ENCODE measurements at regions not wholly inside any gene's neighbourhood (a gene's known extent, or its start where the extent isn't known, plus 50 kb on each side); places are given as distances from the start of the nearest gene placed in this dataset.

GRCh38 chr12:61871485-61871810, 388.8 kb upstream of the USP15 start:
- no peak for TF ChIP-seq CTCF (conservative IDR thresholded peaks at IDR 0.05; ENCODE audit: low read length)
- H3K4me3 ChIP-seq (ENCODE audit: low read length): no peak overlapping the region
- no peak for DNase-seq (ENCODE audit: low read depth)

- no peak overlapping the region for H3K4me3 ChIP-seq (ENCODE audit: low read length)
- TF ChIP-seq CTCF (conservative IDR thresholded peaks at IDR 0.05; ENCODE audit: low read length): no peak
- DNase-seq (ENCODE audit: low read depth): no peak
Measured at GRCh38 chr12:61879229-61879628, 381.0 kb upstream of the USP15 start.

GRCh38 chr12:61880186-61880585, 380.0 kb upstream of the USP15 start:
- DNase-seq (ENCODE audit: low read depth): no peak
- no peak overlapping the region for H3K4me3 ChIP-seq (ENCODE audit: low read length)
- no peak for TF ChIP-seq CTCF (conservative IDR thresholded peaks at IDR 0.05; ENCODE audit: low read length)

- DNase-seq (ENCODE audit: low read depth): no peak
Measured at GRCh38 chr12:61891632-61892031, 368.6 kb upstream of the USP15 start.

GRCh38 chr12:61894168-61894567, 366.0 kb upstream of the USP15 start:
- no peak for DNase-seq (ENCODE audit: low read depth)
- no peak for TF ChIP-seq CTCF (conservative IDR thresholded peaks at IDR 0.05; ENCODE audit: low read length)
- no peak overlapping the region for H3K4me3 ChIP-seq (ENCODE audit: low read length)

More at GRCh38 chr12:61891632-61892031, 368.6 kb upstream of the USP15 start:
- H3K4me3 ChIP-seq (ENCODE audit: low read length): no peak overlapping the region
- no peak for TF ChIP-seq CTCF (conservative IDR thresholded peaks at IDR 0.05; ENCODE audit: low read length)

- DNase-seq (ENCODE audit: low read depth): no peak
- no peak for TF ChIP-seq CTCF (conservative IDR thresholded peaks at IDR 0.05; ENCODE audit: low read length)
- no peak overlapping the region for H3K4me3 ChIP-seq (ENCODE audit: low read length)
Measured at GRCh38 chr12:61896436-61896835, 363.8 kb upstream of the USP15 start.

GRCh38 chr12:61902403-61902802, 357.8 kb upstream of the USP15 start:
- no peak for TF ChIP-seq CTCF (conservative IDR thresholded peaks at IDR 0.05; ENCODE audit: low read length)
- no peak overlapping the region for H3K4me3 ChIP-seq (ENCODE audit: low read length)
- no peak for DNase-seq (ENCODE audit: low read depth)
